ENCODE measurements at regions not wholly inside any gene's neighbourhood (a gene's known extent, or its start where the extent isn't known, plus 50 kb on each side); places are given as distances from the start of the nearest gene placed in this dataset.
"Not testable (repeated sequence)": the region's sequence is repeated elsewhere in the genome, so short reads cannot be mapped to it uniquely, and the experiment has no call there.

DNA sequence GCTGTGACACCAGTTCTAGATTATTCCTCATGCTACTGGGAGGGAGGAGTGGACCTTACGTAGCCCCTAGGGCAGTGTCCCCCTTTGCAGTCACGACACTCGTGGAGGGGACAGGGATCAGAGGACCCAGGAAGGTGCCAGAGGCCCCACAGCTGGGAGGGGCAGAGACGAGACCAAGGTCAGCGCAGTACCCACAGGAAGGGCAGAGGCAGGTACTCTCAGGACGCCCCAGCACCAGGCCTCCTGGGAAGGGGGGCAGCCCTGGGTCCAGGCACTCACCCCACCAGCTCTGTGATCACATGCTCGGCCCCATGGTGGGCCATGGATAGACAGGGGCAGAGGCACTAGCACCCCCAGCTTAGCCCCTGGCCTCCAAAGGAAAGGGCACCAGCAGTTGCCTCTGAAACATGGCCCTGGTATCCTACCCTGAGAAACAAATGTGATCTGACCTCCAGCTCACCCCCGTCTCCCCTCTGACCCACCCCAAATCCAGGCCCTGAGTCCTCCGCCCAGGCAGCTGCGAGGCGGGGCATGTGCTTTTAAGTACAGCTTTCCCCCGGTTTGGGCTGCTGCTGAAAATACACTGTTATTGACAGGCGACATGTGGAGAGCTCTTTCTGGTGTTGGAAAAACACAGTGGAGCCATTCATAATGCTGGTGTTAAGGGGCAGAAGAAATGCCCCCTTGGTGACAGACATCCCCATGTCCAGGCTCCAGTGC is 361.9 kb downstream of the C16orf95 start:
- H3K27ac ChIP-seq (ENCODE audit: low read depth, low read length, poor library complexity, severe bottlenecking), result no peak overlapping the region

DNA sequence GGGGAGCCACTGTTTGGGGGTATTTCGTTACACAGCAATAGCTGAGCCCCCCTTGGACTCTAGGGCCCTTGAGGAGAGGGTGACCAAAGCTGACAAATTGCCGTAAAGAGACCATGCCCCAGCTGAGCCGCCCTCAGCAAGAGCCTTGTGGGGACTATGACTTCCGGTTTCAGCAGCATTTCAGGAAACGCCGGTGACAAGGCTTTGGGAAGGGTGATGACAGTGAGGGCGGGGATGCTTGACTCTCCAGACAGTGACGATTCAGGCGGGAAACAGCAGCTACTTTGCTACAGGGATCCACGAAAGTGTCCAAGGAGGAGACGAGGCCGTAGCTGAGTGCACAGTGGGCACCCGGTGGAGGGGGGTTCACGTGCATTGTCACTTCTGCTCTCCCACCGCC is 360.8 kb downstream of the C16orf95 start:
- TF ChIP-seq EZH2phosphoT487 (IDR thresholded peaks at IDR 0.05; ENCODE audit: borderline replicate concordance, low read depth, low read length), result no peak
- TF ChIP-seq, protein P1, sequence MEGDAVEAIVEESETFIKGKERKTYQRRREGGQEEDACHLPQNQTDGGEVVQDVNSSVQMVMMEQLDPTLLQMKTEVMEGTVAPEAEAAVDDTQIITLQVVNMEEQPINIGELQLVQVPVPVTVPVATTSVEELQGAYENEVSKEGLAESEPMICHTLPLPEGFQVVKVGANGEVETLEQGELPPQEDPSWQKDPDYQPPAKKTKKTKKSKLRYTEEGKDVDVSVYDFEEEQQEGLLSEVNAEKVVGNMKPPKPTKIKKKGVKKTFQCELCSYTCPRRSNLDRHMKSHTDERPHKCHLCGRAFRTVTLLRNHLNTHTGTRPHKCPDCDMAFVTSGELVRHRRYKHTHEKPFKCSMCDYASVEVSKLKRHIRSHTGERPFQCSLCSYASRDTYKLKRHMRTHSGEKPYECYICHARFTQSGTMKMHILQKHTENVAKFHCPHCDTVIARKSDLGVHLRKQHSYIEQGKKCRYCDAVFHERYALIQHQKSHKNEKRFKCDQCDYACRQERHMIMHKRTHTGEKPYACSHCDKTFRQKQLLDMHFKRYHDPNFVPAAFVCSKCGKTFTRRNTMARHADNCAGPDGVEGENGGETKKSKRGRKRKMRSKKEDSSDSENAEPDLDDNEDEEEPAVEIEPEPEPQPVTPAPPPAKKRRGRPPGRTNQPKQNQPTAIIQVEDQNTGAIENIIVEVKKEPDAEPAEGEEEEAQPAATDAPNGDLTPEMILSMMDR (conservative IDR thresholded peaks at IDR 0.05; ENCODE audit: low read length), result no peak
- Histone ChIP-seq H3K9me2 (ENCODE audit: insufficient read depth, low read length) (no peaks in the 10 kb centered on the region), H3K9me3 (ENCODE audit: low read length) (no peaks in the 10 kb centered on the region), H3K79me2 (ENCODE audit: insufficient read depth, low read depth, low read length) (no peaks in the 10 kb centered on the region), H3K4me1 (ENCODE audit: insufficient read depth, low read length, poor library complexity, severe bottlenecking) (no peaks in the 10 kb centered on the region), H4K20me1 (ENCODE audit: insufficient read depth, low read length) (no peaks in the 10 kb centered on the region), H3K4me3 (ENCODE audit: low read depth, low read length, poor library complexity, severe bottlenecking) (no peak overlapping the region), H3K27ac (ENCODE audit: low read depth, low read length, poor library complexity, severe bottlenecking) (no peak overlapping the region), H3K4me2 (ENCODE audit: low read length) (no peak overlapping the region), H2AFZ (ENCODE audit: low read length) (no peak overlapping the region), H3K36me3 (ENCODE audit: insufficient read depth, low read length) (no peaks in the 10 kb centered on the region)
- no peak for DNase-seq (ENCODE audit: low spot score)
- intact Hi-C loops (cut with micrococcal nuclease; ENCODE audit: unreplicated experiment), result no loop called here
- ChIA-PET POLR2A (interaction anchor here (1.6 kb wide), 1 partner anchor 9 kb away, joined by 3 read pairs; no protein-coding TSS in a partner anchor), CTCF (ENCODE audit: unreplicated experiment) (no interaction called here)
- no TSS peak for BruUV-seq (replicated peaks)

More for the DNA sequence above, 361.9 kb downstream of the C16orf95 start:
- Histone ChIP-seq H3K4me1 (ENCODE audit: insufficient read depth, low read length, poor library complexity, severe bottlenecking) (no peaks in the 10 kb centered on the region), H3K4me3 (ENCODE audit: low read depth, low read length, poor library complexity, severe bottlenecking) (no peak overlapping the region), H2AFZ (ENCODE audit: low read length) (no peak overlapping the region), H3K9me3 (ENCODE audit: low read length) (no peaks in the 10 kb centered on the region), H3K36me3 (ENCODE audit: insufficient read depth, low read length) (no peaks in the 10 kb centered on the region), H4K20me1 (ENCODE audit: insufficient read depth, low read length) (no peaks in the 10 kb centered on the region), H3K9me2 (ENCODE audit: insufficient read depth, low read length) (no peaks in the 10 kb centered on the region), H3K4me2 (ENCODE audit: low read length) (no peak overlapping the region), H3K79me2 (ENCODE audit: insufficient read depth, low read depth, low read length) (no peaks in the 10 kb centered on the region)
- TF ChIP-seq, protein P1 (conservative IDR thresholded peaks at IDR 0.05; ENCODE audit: low read length), result no peak
- no peak for TF ChIP-seq EZH2phosphoT487 (IDR thresholded peaks at IDR 0.05; ENCODE audit: borderline replicate concordance, low read depth, low read length)
- ChIA-PET POLR2A (interaction anchor here (0.7 kb wide), 1 partner anchor 14 kb away, joined by 6 read pairs; no protein-coding TSS in a partner anchor), CTCF (ENCODE audit: unreplicated experiment) (no interaction called here)
- DNase-seq (ENCODE audit: low spot score), result no peak
- intact Hi-C loops (cut with micrococcal nuclease; ENCODE audit: unreplicated experiment), result no loop called here
- no TSS peak for BruUV-seq (replicated peaks)

DNA sequence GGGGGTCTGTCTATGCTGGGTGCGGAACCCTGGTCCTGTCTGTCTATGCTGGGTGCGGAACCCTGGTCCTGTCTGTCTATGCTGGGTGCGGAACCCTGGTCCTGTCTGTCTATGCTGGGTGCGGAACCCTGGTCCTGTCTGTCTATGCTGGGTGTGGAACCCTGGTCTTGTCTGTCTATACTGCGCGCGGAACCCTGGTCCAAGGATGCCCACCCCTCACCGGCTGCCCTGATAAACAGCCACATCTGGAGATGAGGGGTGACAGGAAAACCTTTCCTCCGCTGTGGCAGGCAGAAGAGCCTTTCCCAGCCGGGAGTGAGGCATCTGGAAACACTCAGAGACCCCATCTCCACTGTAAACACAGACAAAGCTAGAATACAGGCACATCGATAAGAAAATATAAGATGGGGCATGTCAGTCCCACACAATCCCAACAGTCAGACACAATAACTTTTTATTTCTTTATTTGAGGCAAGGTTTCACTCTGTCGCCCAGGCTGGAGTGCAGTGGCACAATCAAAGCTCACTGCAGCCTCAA is 359.5 kb downstream of the C16orf95 start:
- H3K4me3 ChIP-seq (ENCODE audit: low read depth, low read length, poor library complexity, severe bottlenecking); H3K4me2 ChIP-seq (ENCODE audit: low read length); H3K4me1 ChIP-seq (ENCODE audit: insufficient read depth, low read length, poor library complexity, severe bottlenecking); H3K9me2 ChIP-seq (ENCODE audit: insufficient read depth, low read length); H3K79me2 ChIP-seq (ENCODE audit: insufficient read depth, low read depth, low read length); intact Hi-C loops (cut with micrococcal nuclease; ENCODE audit: unreplicated experiment); H3K36me3 ChIP-seq (ENCODE audit: insufficient read depth, low read length); BruUV-seq (replicated peaks); H2AFZ ChIP-seq (ENCODE audit: low read length); H4K20me1 ChIP-seq (ENCODE audit: insufficient read depth, low read length); DNase-seq (ENCODE audit: low spot score); H3K27ac ChIP-seq (ENCODE audit: low read depth, low read length, poor library complexity, severe bottlenecking); CTCF ChIA-PET (ENCODE audit: unreplicated experiment); H3K9me3 ChIP-seq (ENCODE audit: low read length): not testable (repeated sequence)
- POLR2A ChIA-PET, result interaction anchor here (1.6 kb wide), 1 partner anchor 8 kb away, joined by 3 read pairs; no protein-coding TSS in a partner anchor

All from OCI-LY7 (cell line).